Vagina (tissue), 2 donors: ENCODE measurements at regions not wholly inside any gene's neighbourhood (a gene's known extent, or its start where the extent isn't known, plus 50 kb on each side); places are given as distances from the start of the nearest gene placed in this dataset.
"Not testable (repeated sequence)": the region's sequence is repeated elsewhere in the genome, so short reads cannot be mapped to it uniquely, and the experiment has no call there.

ENCODE experiments used
- DNase-seq, 2 donors: peaks; one replicate each; pipeline ENCODE4 v3.0.0-alpha.2; 2017; ENCODE audit errors: extremely low spot score in 2 of 2
- H3K27ac ChIP-seq: fragments of 200-600 bp; sonication (generic); one replicate; pipeline ENCODE4 v1.5.1; 2019
- H3K27me3 ChIP-seq: fragments of 200-600 bp; sonication (generic); one replicate; pipeline ENCODE4 v1.5.1; 2019
- H3K36me3 ChIP-seq, 2 donors: fragments of 200-600 bp; sonication (generic); one replicate each; pipeline ENCODE4 v1.5.1; 2017 to 2019
- H3K4me1 ChIP-seq: fragments of 200-600 bp; sonication (generic); one replicate; pipeline ENCODE4 v1.5.1; 2019
- H3K4me3 ChIP-seq, 2 donors: fragments of 200-600 bp; sonication (generic); 1 replicate in 1 of 2; 2 replicates in 1 of 2; pipeline ENCODE4 v1.5.1; 2016 to 2019
- H3K9me3 ChIP-seq: fragments of 200-600 bp; sonication (generic); one replicate; pipeline ENCODE4 v1.5.1; 2019
- CTCF ChIP-seq, 3 experiments: fragments of 450-650 bp in 2 of 3; fragments of 200-600 bp in 1 of 3; sonication (generic) in 1 of 3; IDR thresholded peaks; one replicate each; pipeline ENCODE4 v1.5.1; 2017 to 2019; ENCODE audit warnings: antibody characterized with exemption in 3 of 3, mild to moderate bottlenecking in 2 of 3, moderate library complexity in 2 of 3
- POLR2A ChIP-seq, 2 donors: fragments of 450-650 bp; IDR thresholded peaks; one replicate each; pipeline ENCODE4 v1.6.1; 2017; ENCODE audit warnings: antibody characterized with exemption in 2 of 2, mild to moderate bottlenecking in 2 of 2, moderate library complexity in 2 of 2
- POLR2AphosphoS5 ChIP-seq, 2 donors: sonication (generic); formaldehyde crosslinking; IDR thresholded peaks; one replicate each; pipeline ENCODE4 v1.9.0; 2017; ENCODE audit warnings: antibody characterized with exemption in 2 of 2, mild to moderate bottlenecking in 2 of 2, low read depth in 1 of 2; ENCODE audit not compliant: insufficient read depth in 1 of 2
- intact Hi-C: fragments of 100-400 bp; cut with DNase I; formaldehyde crosslinking; loops from one replicate; pipeline ENCODE4 v1.15.1; 2023

- no peaks in the 10 kb centered on the region for H3K4me1 ChIP-seq
- no peaks in the 10 kb centered on the region for H3K36me3 ChIP-seq
- H3K9me3 ChIP-seq: no peaks in the 10 kb centered on the region
- H3K27ac ChIP-seq: no peak overlapping the region
- H3K4me3 ChIP-seq: no peak overlapping the region
- no peak for TF ChIP-seq POLR2A (IDR thresholded peaks at IDR 0.05)
- TF ChIP-seq CTCF (IDR thresholded peaks at IDR 0.05): no peak
- no peak for TF ChIP-seq POLR2AphosphoS5 (IDR thresholded peaks at IDR 0.05; ENCODE audit: insufficient read depth in 1 of 2, low read depth in 1 of 2)
- intact Hi-C loops: no loop called here
- DNase-seq: no peak
- no peaks in the 10 kb centered on the region for H3K27me3 ChIP-seq
These were observed 156.5 kb upstream of the L3MBTL4 start for GRCh38 chr18:6571239-6571602.

GRCh38 chr18:6572192-6572591 lies 157.3 kb upstream of the ARHGAP28 start:
- H3K36me3 ChIP-seq, DNase-seq, H3K27ac ChIP-seq, intact Hi-C loops, H3K27me3 ChIP-seq, H3K9me3 ChIP-seq, H3K4me3 ChIP-seq, H3K4me1 ChIP-seq: not testable (repeated sequence)

- DNase-seq: no peak
- Histone ChIP-seq H3K4me1 (no peaks in the 10 kb centered on the region), H3K4me3 (no peak overlapping the region), H3K27ac (no peak overlapping the region), H3K27me3 (no peaks in the 10 kb centered on the region), H3K36me3 (no peaks in the 10 kb centered on the region), H3K9me3 (no peaks in the 10 kb centered on the region)
- TF ChIP-seq POLR2A (IDR thresholded peaks at IDR 0.05): no peak
- no peak for TF ChIP-seq CTCF (IDR thresholded peaks at IDR 0.05)
- TF ChIP-seq POLR2AphosphoS5 (IDR thresholded peaks at IDR 0.05; ENCODE audit: insufficient read depth in 1 of 2, low read depth in 1 of 2): no peak
- intact Hi-C loops: no loop called here
These were observed 154.9 kb upstream of the ARHGAP28 start for GRCh38 chr18:6574631-6575030.

- no peaks in the 10 kb centered on the region for H3K4me1 ChIP-seq
- no peak for DNase-seq
- no peak for TF ChIP-seq POLR2AphosphoS5 (IDR thresholded peaks at IDR 0.05; ENCODE audit: insufficient read depth in 1 of 2, low read depth in 1 of 2)
- no peak for TF ChIP-seq CTCF (IDR thresholded peaks at IDR 0.05)
- no peaks in the 10 kb centered on the region for H3K9me3 ChIP-seq
- H3K27me3 ChIP-seq: no peaks in the 10 kb centered on the region
- intact Hi-C loops: no loop called here
- no peak overlapping the region for H3K4me3 ChIP-seq
- no peak overlapping the region for H3K27ac ChIP-seq
- H3K36me3 ChIP-seq: no peaks in the 10 kb centered on the region
These were observed 153.6 kb upstream of the ARHGAP28 start for GRCh38 chr18:6575908-6576307.

GRCh38 chr18:6576718-6577375 lies 152.7 kb upstream of the ARHGAP28 start:
- no peak for DNase-seq
- intact Hi-C loops: no loop called here
- Histone ChIP-seq H3K9me3 (no peaks in the 10 kb centered on the region), H3K4me3 (no peak overlapping the region), H3K27ac (no peak overlapping the region), H3K27me3 (no peaks in the 10 kb centered on the region), H3K36me3 (no peaks in the 10 kb centered on the region), H3K4me1 (no peaks in the 10 kb centered on the region)
- no peak for TF ChIP-seq POLR2A (IDR thresholded peaks at IDR 0.05)
- TF ChIP-seq POLR2AphosphoS5 (IDR thresholded peaks at IDR 0.05; ENCODE audit: insufficient read depth in 1 of 2, low read depth in 1 of 2): no peak
- TF ChIP-seq CTCF (IDR thresholded peaks at IDR 0.05): no peak
